ENCODE measurements at regions not wholly inside any gene's neighbourhood (a gene's known extent, or its start where the extent isn't known, plus 50 kb on each side); places are given as distances from the start of the nearest gene placed in this dataset.
A peak's percentile ranks its signal among the peaks of the same experiment; 100 is the strongest.
"Not testable (repeated sequence)": the region's sequence is repeated elsewhere in the genome, so short reads cannot be mapped to it uniquely, and the experiment has no call there.

- intact Hi-C loops (cut with DNase I), result no loop called here
- ATAC-seq, result no peak
- no peak for DNase-seq (ENCODE audit: low spot score)
These were observed 1091.9 kb upstream of the FANCL start for GRCh38 chr2:59333007-59333406.

GRCh38 chr2:59326581-59327365 lies 1085.6 kb upstream of the FANCL start:
- ATAC-seq; intact Hi-C loops (cut with DNase I); DNase-seq (ENCODE audit: low spot score): not testable (repeated sequence)

- intact Hi-C loops (cut with DNase I), result no loop called here
- ATAC-seq, result no peak
These were observed 1081.7 kb upstream of the FANCL start for GRCh38 chr2:59322870-59323269.

GRCh38 chr2:59322005-59322404 lies 1080.9 kb upstream of the FANCL start:
- no peak for DNase-seq (ENCODE audit: low spot score)
- ATAC-seq, result no peak
- intact Hi-C loops (cut with DNase I), result no loop called here

More at GRCh38 chr2:59322870-59323269, 1081.7 kb upstream of the FANCL start:
- DNase-seq (ENCODE audit: low spot score), result no peak

GRCh38 chr2:59314031-59314766 lies 1073.1 kb upstream of the FANCL start:
- DNase-seq (ENCODE audit: low spot score) (no peak), ATAC-seq (no peak)
- intact Hi-C loops (cut with DNase I), result no loop called here

- DNase-seq (ENCODE audit: low spot score), result no peak
- no peak for ATAC-seq
- intact Hi-C loops (cut with DNase I), result no loop called here
These were observed 1072.1 kb upstream of the FANCL start for GRCh38 chr2:59312967-59313940.

- no peak for ATAC-seq
- intact Hi-C loops (cut with DNase I), result no loop called here
- DNase-seq (ENCODE audit: low spot score), result no peak
These were observed 1070.9 kb upstream of the FANCL start for GRCh38 chr2:59312029-59312428.

GRCh38 chr2:59308108-59308507 lies 1067.0 kb upstream of the FANCL start:
- ATAC-seq, result no peak
- intact Hi-C loops (cut with DNase I), result no loop called here
- DNase-seq (ENCODE audit: low spot score), result no peak

GRCh38 chr2:59307196-59307595 lies 1066.1 kb upstream of the FANCL start:
- intact Hi-C loops (cut with DNase I), result no loop called here
- DNase-seq (ENCODE audit: low spot score), result no peak
- no peak for ATAC-seq

- ATAC-seq, result no peak
- intact Hi-C loops (cut with DNase I), result no loop called here
- no peak for DNase-seq (ENCODE audit: low spot score)
These were observed 1062.1 kb upstream of the FANCL start for GRCh38 chr2:59303272-59303671.

- DNase-seq (ENCODE audit: low spot score) (no peak), ATAC-seq (no peak)
- intact Hi-C loops (cut with DNase I), result no loop called here
These were observed 1061.6 kb upstream of the FANCL start for GRCh38 chr2:59302683-59303082.

- intact Hi-C loops (cut with DNase I), result no loop called here
- ATAC-seq (peak; percentile 76), DNase-seq (ENCODE audit: low spot score) (no peak)
These were observed 1060.6 kb upstream of the FANCL start for GRCh38 chr2:59301466-59302402.

GRCh38 chr2:59297816-59298215 lies 1056.7 kb upstream of the FANCL start:
- intact Hi-C loops (cut with DNase I), result no loop called here
- no peak for ATAC-seq
- no peak for DNase-seq (ENCODE audit: low spot score)

GRCh38 chr2:59296279-59296678 lies 1055.2 kb upstream of the FANCL start:
- ATAC-seq (no peak), DNase-seq (ENCODE audit: low spot score) (no peak)
- intact Hi-C loops (cut with DNase I), result no loop called here

GRCh38 chr2:59295524-59296162 lies 1054.5 kb upstream of the FANCL start:
- DNase-seq (ENCODE audit: low spot score) (no peak), ATAC-seq (no peak)
- intact Hi-C loops (cut with DNase I), result no loop called here

GRCh38 chr2:59288771-59289170 lies 1047.6 kb upstream of the FANCL start:
- intact Hi-C loops (cut with DNase I), result no loop called here
- no peak for ATAC-seq
- DNase-seq (ENCODE audit: low spot score), result no peak

GRCh38 chr2:59282374-59283057 lies 1041.4 kb upstream of the FANCL start:
- ATAC-seq (no peak), DNase-seq (ENCODE audit: low spot score) (no peak)
- intact Hi-C loops (cut with DNase I), result no loop called here

Measured in sciatic nerve (tissue), 2 donors.